GDM1 (cell line): ENCODE measurements at regions not wholly inside any gene's neighbourhood (a gene's known extent, or its start where the extent isn't known, plus 50 kb on each side); places are given as distances from the start of the nearest gene placed in this dataset.
"Not testable (repeated sequence)": the region's sequence is repeated elsewhere in the genome, so short reads cannot be mapped to it uniquely, and the experiment has no call there.

Experiments
- DNase-seq: peaks from one replicate; lab custom pipeline; 2025; lab: John Stamatoyannopoulos, UW

GRCh38 chrX:115840729-115841409 is 279.9 kb downstream of the PLS3 start:
- not testable (repeated sequence) for DNase-seq

GRCh38 chrX:115850986-115851385 is 290.0 kb downstream of the PLS3 start:
- not testable (repeated sequence) for DNase-seq

GRCh38 chrX:115853260-115853659 is 292.3 kb downstream of the PLS3 start:
- DNase-seq: not testable (repeated sequence)

- not testable (repeated sequence) for DNase-seq
Observed at GRCh38 chrX:115881170-115881569, 289.4 kb upstream of the AGTR2 start.

GRCh38 chrX:115884121-115884520 is 286.4 kb upstream of the AGTR2 start:
- not testable (repeated sequence) for DNase-seq

- DNase-seq: not testable (repeated sequence)
Observed at GRCh38 chrX:115888041-115888440, 282.5 kb upstream of the AGTR2 start.

- not testable (repeated sequence) for DNase-seq
Observed at GRCh38 chrX:115888519-115888918, 282.0 kb upstream of the AGTR2 start.

GRCh38 chrX:115889121-115889890 is 281.2 kb upstream of the AGTR2 start:
- no peak for DNase-seq

GRCh38 chrX:115892056-115892708 is 278.4 kb upstream of the AGTR2 start:
- DNase-seq: no peak

- DNase-seq: peak; percentile 79
Observed at GRCh38 chrX:115892787-115893671, 277.5 kb upstream of the AGTR2 start.

- peak; percentile 33 for DNase-seq
Observed at GRCh38 chrX:115894087-115894486, 276.5 kb upstream of the AGTR2 start.

- no peak for DNase-seq
Observed at GRCh38 chrX:115895678-115896329, 274.7 kb upstream of the AGTR2 start.

- no peak for DNase-seq
Observed at GRCh38 chrX:115896362-115896761, 274.2 kb upstream of the AGTR2 start.

GRCh38 chrX:115897956-115898355 is 272.6 kb upstream of the AGTR2 start:
- no peak for DNase-seq

GRCh38 chrX:115898382-115899001 is 272.1 kb upstream of the AGTR2 start:
- peak; percentile 71 for DNase-seq

- no peak for DNase-seq
Observed at GRCh38 chrX:115900425-115900824, 270.1 kb upstream of the AGTR2 start.

- no peak for DNase-seq
Observed at GRCh38 chrX:115901241-115901640, 269.3 kb upstream of the AGTR2 start.

GRCh38 chrX:115902995-115903394 is 267.5 kb upstream of the AGTR2 start:
- no peak for DNase-seq

- DNase-seq: no peak
Observed at GRCh38 chrX:115906276-115906675, 264.3 kb upstream of the AGTR2 start.

GRCh38 chrX:115906881-115907280 is 263.7 kb upstream of the AGTR2 start:
- no peak for DNase-seq

GRCh38 chrX:115909017-115909416 is 261.5 kb upstream of the AGTR2 start:
- no peak for DNase-seq
